ENCODE measurements at regions not wholly inside any gene's neighbourhood (a gene's known extent, or its start where the extent isn't known, plus 50 kb on each side); places are given as distances from the start of the nearest gene placed in this dataset.

DNA sequence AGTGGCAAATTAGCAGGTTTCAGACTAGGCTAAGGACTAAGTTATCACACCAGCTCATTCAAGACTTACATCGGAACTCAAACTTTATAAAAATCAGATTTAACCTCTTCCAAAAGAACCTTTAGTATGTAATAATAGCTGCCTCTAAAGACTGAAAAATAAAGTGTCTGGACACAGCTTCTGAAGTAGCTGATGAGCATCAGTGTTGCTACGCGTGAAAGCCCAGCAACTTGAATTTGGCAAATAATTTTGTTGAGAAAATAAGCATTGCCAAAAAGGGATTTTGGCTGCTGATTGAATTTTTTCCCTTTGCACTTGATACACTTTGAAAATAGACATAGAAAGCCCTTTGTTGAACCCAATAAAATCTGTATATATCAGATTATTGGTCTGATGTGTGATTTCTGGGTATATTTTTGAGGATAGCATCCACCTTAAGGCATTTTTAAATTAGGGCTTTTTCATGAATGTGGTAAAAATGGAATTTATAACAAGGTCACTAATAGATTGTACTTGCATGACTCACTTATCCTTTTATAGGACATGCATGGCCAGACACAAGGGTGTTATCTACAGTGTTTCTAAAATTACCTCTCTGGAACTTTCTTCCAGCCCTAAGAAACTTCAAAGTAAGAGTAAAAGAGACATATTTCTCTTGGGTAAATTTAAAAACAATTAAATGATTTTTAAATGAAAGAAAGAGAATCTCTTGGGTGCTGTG lies 350.4 kb downstream of the TENT5A start:
- TF ChIP-seq, protein P1, sequence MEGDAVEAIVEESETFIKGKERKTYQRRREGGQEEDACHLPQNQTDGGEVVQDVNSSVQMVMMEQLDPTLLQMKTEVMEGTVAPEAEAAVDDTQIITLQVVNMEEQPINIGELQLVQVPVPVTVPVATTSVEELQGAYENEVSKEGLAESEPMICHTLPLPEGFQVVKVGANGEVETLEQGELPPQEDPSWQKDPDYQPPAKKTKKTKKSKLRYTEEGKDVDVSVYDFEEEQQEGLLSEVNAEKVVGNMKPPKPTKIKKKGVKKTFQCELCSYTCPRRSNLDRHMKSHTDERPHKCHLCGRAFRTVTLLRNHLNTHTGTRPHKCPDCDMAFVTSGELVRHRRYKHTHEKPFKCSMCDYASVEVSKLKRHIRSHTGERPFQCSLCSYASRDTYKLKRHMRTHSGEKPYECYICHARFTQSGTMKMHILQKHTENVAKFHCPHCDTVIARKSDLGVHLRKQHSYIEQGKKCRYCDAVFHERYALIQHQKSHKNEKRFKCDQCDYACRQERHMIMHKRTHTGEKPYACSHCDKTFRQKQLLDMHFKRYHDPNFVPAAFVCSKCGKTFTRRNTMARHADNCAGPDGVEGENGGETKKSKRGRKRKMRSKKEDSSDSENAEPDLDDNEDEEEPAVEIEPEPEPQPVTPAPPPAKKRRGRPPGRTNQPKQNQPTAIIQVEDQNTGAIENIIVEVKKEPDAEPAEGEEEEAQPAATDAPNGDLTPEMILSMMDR (IDR thresholded peaks at IDR 0.05; ENCODE audit: insufficient read depth, low read depth, low read length, missing control alignments) = no peak
- no peak for DNase-seq (ENCODE audit: low read depth)
- H3K4me3 ChIP-seq (ENCODE audit: low read depth, low read length) = no peak overlapping the region

- no peak for DNase-seq (ENCODE audit: low read depth)
- no peak overlapping the region for H3K4me3 ChIP-seq (ENCODE audit: low read depth, low read length)
- TF ChIP-seq, protein P1 (IDR thresholded peaks at IDR 0.05; ENCODE audit: insufficient read depth, low read depth, low read length, missing control alignments) = no peak
These were observed 355.6 kb downstream of the TENT5A start for GRCh38 chr6:81396916-81397315.

DNA sequence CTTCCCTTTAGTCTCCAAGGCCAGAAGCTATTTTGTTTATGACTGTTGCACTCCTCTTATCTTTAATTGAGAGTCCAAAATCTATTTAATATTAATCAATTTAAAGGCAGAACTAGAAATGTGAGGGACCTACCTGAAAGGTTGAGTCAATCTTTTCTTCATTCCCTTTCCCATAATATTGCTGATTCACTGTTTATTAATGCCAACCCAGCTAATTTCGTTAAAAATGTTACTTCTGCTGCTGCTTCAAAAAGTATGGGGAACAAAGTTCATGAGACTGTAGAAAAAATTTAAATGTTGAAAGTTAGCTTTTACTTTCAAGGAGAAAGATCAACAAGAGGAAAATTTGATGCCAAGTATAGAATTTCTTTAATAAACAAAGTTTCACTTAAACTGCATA lies 365.3 kb downstream of the TENT5A start:
- H3K4me3 ChIP-seq (ENCODE audit: low read depth, low read length) = no peak overlapping the region

GRCh38 chr6:81384921-81385320 lies 367.6 kb downstream of the TENT5A start:
- TF ChIP-seq, protein P1 (IDR thresholded peaks at IDR 0.05; ENCODE audit: insufficient read depth, low read depth, low read length, missing control alignments) = no peak
- no peak for DNase-seq (ENCODE audit: low read depth)
- no peak overlapping the region for H3K4me3 ChIP-seq (ENCODE audit: low read depth, low read length)

More for the DNA sequence above, 365.3 kb downstream of the TENT5A start:
- TF ChIP-seq, protein P1 (IDR thresholded peaks at IDR 0.05; ENCODE audit: insufficient read depth, low read depth, low read length, missing control alignments) = no peak
- no peak for DNase-seq (ENCODE audit: low read depth)

DNA sequence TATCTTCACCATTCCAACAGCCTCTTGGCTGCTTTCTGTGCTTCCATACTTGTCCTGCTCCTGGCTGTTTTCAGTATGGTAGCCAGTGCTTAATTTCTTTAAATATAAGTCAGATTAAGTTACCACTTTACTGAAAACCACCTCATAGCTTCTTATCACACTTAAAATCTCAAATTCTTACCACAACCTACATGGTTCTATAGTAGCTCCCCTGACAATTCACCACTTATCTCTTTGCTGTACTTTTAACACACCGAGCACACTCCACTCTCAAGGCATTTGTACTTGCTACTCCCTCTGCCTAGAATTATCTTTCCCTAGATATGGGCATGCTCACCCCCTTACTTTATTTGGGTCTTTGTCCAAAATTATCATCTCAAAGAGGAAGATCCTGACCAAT lies 369.0 kb downstream of the TENT5A start:
- TF ChIP-seq, protein P1 (IDR thresholded peaks at IDR 0.05; ENCODE audit: insufficient read depth, low read depth, low read length, missing control alignments) = no peak
- H3K4me3 ChIP-seq (ENCODE audit: low read depth, low read length) = no peak overlapping the region
- no peak for DNase-seq (ENCODE audit: low read depth)

GRCh38 chr6:81382852-81383251 lies 369.6 kb downstream of the TENT5A start:
- DNase-seq (ENCODE audit: low read depth) = no peak
- TF ChIP-seq, protein P1 (IDR thresholded peaks at IDR 0.05; ENCODE audit: insufficient read depth, low read depth, low read length, missing control alignments) = no peak
- no peak overlapping the region for H3K4me3 ChIP-seq (ENCODE audit: low read depth, low read length)

GRCh38 chr6:81381382-81381916 lies 371.0 kb downstream of the TENT5A start:
- no peak for DNase-seq (ENCODE audit: low read depth)
- H3K4me3 ChIP-seq (ENCODE audit: low read depth, low read length) = no peak overlapping the region
- TF ChIP-seq, protein P1 (IDR thresholded peaks at IDR 0.05; ENCODE audit: insufficient read depth, low read depth, low read length, missing control alignments) = no peak
